GM21447 (cell line): ENCODE measurements at regions not wholly inside any gene's neighbourhood (a gene's known extent, or its start where the extent isn't known, plus 50 kb on each side); places are given as distances from the start of the nearest gene placed in this dataset.
"Not testable (repeated sequence)": the region's sequence is repeated elsewhere in the genome, so short reads cannot be mapped to it uniquely, and the experiment has no call there.

Experiments used
- ATAC-seq: cut with Tn5 transposase; IDR thresholded peaks from one replicate; pipeline ENCODE4 v1.9.1; 2021; ENCODE audit not compliant: unreplicated experiment

DNA sequence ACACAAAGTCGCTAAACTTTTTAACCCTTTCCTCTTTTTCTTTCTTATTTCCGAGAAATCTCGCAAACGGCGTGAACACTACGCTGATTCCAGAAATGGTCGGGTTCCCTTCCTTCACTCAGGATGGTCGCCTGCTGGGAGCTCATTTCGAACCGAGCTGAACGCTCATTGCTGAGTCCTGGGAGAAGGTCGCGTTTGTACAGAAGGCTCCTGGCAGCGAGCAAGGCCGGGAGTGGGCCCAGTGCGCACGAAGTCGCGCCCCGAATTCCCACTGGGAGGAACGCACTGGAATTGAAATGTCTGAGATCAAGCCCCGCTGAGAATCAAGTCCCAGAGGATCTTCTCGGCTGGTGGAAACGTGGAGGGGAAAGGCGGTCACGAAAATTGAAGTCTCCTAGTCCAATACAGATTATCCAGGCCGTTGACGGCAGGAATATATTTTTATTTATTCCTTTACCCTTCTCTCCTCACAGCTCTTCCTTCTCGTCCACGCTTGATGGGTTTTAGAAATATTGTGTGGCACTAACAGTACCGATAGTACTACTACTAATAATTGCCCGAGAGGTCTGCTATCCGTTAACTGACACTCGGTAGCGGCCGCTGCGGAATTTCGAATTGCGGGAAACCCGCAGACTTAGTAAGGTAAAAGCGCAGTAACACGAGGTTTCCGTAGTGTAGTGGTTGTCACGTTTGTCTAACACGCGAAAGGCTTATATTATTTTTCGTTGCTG is 207.2 kb upstream of the ZNF184 start:
- ATAC-seq = no peak

DNA sequence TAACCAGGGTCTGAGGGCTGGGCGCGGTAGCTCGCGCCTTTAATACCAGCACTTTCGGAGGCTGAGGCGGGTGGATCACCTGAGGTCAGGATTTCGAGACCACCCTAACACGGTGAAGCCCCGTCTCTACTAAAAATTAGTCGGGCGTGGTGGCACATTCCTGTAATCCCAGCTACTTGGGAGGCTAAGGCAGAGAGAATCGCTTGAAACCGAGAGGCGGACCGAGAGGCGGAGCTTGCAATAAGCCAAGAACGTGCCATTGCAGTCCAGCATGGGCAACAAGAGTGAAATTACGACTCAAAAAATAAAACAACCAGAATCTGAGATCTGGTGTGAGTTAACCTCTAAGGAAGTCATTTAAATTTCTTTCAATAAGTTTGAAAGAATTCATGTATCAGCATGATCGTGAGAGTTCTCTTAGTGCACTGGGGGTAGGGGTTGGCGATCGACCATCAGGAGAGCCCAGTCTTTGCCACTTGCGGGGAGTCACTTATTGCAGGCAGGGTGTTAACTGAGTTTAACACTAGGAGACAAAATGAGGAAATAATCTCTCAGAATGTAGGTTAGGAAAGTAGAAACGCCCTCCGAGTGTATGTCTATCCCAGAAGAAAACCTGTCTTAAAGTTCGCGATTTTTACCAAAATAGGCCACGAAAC is 206.5 kb upstream of the ZNF184 start:
- ATAC-seq = no peak

GRCh38 chr6:27678469-27678868 is 205.6 kb upstream of the ZNF184 start:
- no peak for ATAC-seq

GRCh38 chr6:27674882-27675281 is 202.0 kb upstream of the ZNF184 start:
- ATAC-seq = no peak

- ATAC-seq = peak; percentile 54
Observed at GRCh38 chr6:27672113-27672799, 199.4 kb upstream of the ZNF184 start.

DNA sequence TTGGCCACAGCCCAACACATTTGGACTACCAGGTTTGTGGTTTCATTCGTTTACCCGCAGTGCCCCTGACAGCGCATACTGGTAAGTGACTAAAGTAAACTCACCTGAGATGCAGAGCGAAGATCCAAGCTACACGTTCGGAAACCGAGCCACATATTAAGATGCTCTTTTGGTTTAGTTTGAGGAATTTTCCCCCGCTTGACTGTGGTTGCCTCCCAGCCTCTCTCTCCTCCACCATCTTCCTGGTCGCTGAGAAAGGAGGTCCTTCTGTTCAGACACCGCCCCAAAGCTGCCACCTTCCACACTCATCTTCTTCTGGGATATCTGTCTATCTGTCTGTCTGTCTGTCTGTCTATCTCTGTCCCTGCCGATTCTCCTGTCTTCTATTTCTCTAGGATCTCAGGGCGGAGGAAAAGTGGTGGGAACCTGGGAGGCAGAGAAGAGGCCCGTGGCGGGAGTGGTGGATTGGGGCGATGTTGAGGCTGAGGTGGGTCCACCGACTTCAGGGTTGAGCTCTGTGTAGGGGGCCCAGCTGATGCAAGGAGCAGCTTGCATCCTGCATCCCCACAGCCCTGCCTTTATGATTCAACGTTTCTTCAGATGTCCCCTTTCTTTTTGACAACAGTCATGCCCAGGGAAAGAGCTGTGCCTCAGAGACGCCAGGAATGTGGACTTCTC is 196.9 kb upstream of the ZNF184 start:
- ATAC-seq = no peak

- ATAC-seq = no peak
Observed at GRCh38 chr6:27669295-27669623, 196.4 kb upstream of the ZNF184 start.

DNA sequence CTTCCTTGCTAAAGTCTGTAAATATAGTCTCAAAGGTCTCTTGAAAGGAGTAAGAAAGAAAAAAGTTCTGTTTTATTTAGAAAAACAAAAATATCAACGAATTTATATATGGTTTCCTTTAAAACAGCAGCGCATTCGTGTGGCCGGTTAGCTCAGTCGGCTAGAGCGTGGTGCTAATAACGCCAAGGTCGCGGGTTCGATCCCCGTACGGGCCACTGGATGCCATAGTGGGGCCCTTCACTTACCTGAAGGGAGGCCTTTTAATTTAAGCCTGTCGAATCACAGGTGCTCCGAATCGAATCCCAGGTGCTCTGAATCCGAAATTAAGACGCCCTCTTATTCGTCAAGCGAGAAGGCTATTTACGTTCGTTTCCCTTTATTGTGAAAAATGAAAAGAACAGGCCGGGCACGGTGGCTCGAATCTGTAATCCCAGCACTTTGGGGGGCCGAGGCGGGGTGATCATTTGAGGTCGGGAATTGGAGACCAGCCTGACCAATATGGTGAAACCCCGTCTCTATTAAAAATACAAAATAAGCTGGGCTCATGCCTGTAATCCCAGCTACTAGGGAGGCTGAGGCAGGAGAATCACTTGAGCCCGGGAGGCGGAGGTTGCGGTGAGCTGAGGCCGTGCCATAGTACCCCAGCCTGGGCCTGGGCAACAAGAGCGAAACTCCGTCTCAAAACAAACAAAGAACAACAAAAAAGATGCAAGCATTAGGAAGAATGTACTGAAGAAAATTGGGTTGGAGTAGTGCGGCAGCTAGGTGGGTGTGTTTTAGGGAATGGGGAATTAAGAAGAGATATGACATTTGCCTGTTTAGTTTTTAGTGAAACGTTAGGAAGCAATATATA is 195.8 kb upstream of the ZNF184 start:
- ATAC-seq = no peak

- no peak for ATAC-seq
Observed at GRCh38 chr6:27667657-27668441, 194.9 kb upstream of the ZNF184 start.

GRCh38 chr6:27667016-27667656 is 194.2 kb upstream of the ZNF184 start:
- ATAC-seq = no peak

GRCh38 chr6:27662769-27663168 is 189.9 kb upstream of the ZNF184 start:
- no peak for ATAC-seq

DNA sequence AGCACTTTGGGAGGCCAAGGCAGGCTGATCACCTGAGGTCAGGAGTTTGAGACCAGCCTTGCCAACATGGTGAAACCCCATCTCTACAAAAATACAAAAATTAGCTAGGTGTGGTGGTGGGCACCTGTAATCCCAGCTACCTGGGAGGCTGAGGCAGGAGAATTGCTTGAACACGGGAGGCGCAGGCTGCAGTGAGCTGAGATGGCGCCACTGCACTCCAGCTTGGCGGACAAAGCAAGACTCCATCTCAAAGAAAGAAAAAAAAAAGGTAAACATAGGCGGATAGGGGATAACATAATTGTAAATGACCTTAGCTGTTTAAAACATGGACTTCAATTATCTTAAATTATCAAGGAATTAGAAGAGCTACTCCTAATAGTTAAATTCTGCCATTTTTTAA is 189.3 kb upstream of the ZNF184 start:
- ATAC-seq = not testable (repeated sequence)

- not testable (repeated sequence) for ATAC-seq
Observed at GRCh38 chr6:27653143-27653825, 180.4 kb upstream of the ZNF184 start.

- no peak for ATAC-seq
Observed at GRCh38 chr6:27651371-27651732, 178.4 kb upstream of the ZNF184 start.

GRCh38 chr6:27650620-27651370 is 177.9 kb upstream of the ZNF184 start:
- no peak for ATAC-seq

GRCh38 chr6:27644528-27644927 is 171.6 kb upstream of the ZNF184 start:
- ATAC-seq = no peak

DNA sequence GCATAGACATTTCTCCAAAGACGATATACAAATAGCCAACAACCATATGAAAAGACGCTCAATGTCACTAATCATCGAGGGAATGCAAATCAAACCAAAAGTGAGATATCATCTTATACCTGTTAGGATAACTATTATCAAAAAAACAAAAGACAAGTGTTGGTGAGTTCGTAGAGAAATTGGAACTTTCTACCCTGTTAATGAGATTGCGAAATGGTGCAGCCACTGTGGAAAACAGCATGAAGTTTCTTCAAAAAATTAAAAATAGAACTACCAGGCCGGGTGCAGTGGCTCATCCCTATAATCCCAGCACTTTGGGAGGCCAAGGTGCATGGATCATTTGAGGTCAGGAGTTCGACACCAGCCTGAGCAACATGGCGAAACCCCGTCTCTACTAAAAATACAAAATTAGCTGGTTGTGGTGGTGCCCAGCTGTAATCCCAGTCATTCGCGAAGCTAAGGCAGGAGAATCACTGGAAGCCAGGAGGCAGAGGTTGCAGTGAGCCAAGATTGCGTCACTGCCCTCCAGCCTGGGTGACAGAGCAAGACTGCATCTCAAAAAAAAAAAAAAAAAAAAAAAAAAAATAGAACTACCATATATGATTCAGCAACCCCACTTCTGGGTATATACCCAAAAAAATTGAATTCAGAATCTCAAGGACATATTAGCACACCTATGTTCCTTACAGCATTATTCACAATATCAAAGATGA is 170.0 kb upstream of the ZNF184 start:
- no peak for ATAC-seq

DNA sequence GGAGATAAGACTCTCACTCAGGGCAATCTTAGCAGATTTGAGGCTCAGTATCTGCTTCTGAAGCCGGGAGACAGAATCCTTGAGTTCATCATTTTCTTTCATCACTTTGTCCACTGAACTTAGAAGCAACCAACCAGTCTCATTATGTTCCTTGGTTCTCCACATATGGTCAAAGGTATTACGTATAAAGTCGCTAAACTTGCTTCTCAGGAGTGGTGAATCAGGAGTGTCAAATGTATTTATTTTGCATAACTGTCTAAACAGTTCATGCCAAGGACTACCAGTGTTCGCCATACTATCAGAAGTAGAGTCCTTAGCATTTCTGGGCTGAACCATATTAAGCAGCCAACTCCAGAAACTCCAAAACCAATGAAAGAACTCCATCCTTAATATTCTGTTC is 163.0 kb upstream of the ZNF184 start:
- ATAC-seq = not testable (repeated sequence)
